ENCODE measurements at regions not wholly inside any gene's neighbourhood (a gene's known extent, or its start where the extent isn't known, plus 50 kb on each side); places are given as distances from the start of the nearest gene placed in this dataset.
"Not testable (repeated sequence)": the region's sequence is repeated elsewhere in the genome, so short reads cannot be mapped to it uniquely, and the experiment has no call there.

- no peak for DNase-seq
Measured at GRCh38 chr4:31877429-31877828, 1157.3 kb downstream of the PCDH7 start.

GRCh38 chr4:31880837-31881236 is 1160.7 kb downstream of the PCDH7 start:
- DNase-seq = not testable (repeated sequence)

GRCh38 chr4:31896349-31896748 is 1176.2 kb downstream of the PCDH7 start:
- no peak for DNase-seq

GRCh38 chr4:31905363-31905762 is 1185.2 kb downstream of the PCDH7 start:
- DNase-seq = no peak

- DNase-seq = no peak
Measured at GRCh38 chr4:31908261-31908660, 1188.1 kb downstream of the PCDH7 start.

GRCh38 chr4:31917334-31917733 is 1197.2 kb downstream of the PCDH7 start:
- no peak for DNase-seq

GRCh38 chr4:31918891-31919290 is 1198.7 kb downstream of the PCDH7 start:
- DNase-seq = no peak

GRCh38 chr4:31923634-31924033 is 1203.5 kb downstream of the PCDH7 start:
- DNase-seq = no peak

GRCh38 chr4:31929676-31930345 is 1209.6 kb downstream of the PCDH7 start:
- DNase-seq = no peak

GRCh38 chr4:31946456-31946855 is 1226.3 kb downstream of the PCDH7 start:
- no peak for DNase-seq

- DNase-seq = no peak
Measured at GRCh38 chr4:31947101-31947500, 1226.9 kb downstream of the PCDH7 start.

GRCh38 chr4:31949045-31949444 is 1228.9 kb downstream of the PCDH7 start:
- no peak for DNase-seq

- no peak for DNase-seq
Measured at GRCh38 chr4:31955346-31955745, 1235.2 kb downstream of the PCDH7 start.

GRCh38 chr4:31959972-31960371 is 1239.8 kb downstream of the PCDH7 start:
- DNase-seq = no peak

GRCh38 chr4:31964685-31965084 is 1244.5 kb downstream of the PCDH7 start:
- DNase-seq = no peak

GRCh38 chr4:31968842-31969241 is 1248.7 kb downstream of the PCDH7 start:
- DNase-seq = no peak

- no peak for DNase-seq
Measured at GRCh38 chr4:31974490-31975002, 1254.4 kb downstream of the PCDH7 start.

- no peak for DNase-seq
Measured at GRCh38 chr4:31979988-31980387, 1259.8 kb downstream of the PCDH7 start.

GRCh38 chr4:31983246-31983645 is 1263.1 kb downstream of the PCDH7 start:
- DNase-seq = no peak

- no peak for DNase-seq
Measured at GRCh38 chr4:31983677-31984076, 1263.5 kb downstream of the PCDH7 start.

GRCh38 chr4:31984872-31985271 is 1264.7 kb downstream of the PCDH7 start:
- DNase-seq = no peak

GRCh38 chr4:31995943-31996901 is 1276.1 kb downstream of the PCDH7 start:
- DNase-seq = no peak

- no peak for DNase-seq
Measured at GRCh38 chr4:31998807-31999206, 1278.6 kb downstream of the PCDH7 start.

- DNase-seq = no peak
Measured at GRCh38 chr4:31999848-32000247, 1279.7 kb downstream of the PCDH7 start.

All from right hindlimb (tissue), 1 donor.